Stomach (tissue), 4 donors: ENCODE measurements at regions not wholly inside any gene's neighbourhood (a gene's known extent, or its start where the extent isn't known, plus 50 kb on each side); places are given as distances from the start of the nearest gene placed in this dataset.

Experiments
- EP300 ChIP-seq: sonication (generic); formaldehyde crosslinking; IDR thresholded peaks from one replicate; pipeline ENCODE4 v1.6.1; 2017; ENCODE audit warnings: antibody characterized with exemption
- POLR2A ChIP-seq, 4 donors: fragments of 450-650 bp; IDR thresholded peaks; one replicate each; pipeline ENCODE4 v1.6.1; 2016; ENCODE audit warnings: antibody characterized with exemption in 4 of 4, control low read depth in 2 of 4, mild to moderate bottlenecking in 1 of 4, moderate library complexity in 1 of 4
- POLR2AphosphoS5 ChIP-seq, 3 donors: sonication (generic); formaldehyde crosslinking; IDR thresholded peaks; one replicate each; pipeline ENCODE4 v1.6.1; 2016; ENCODE audit warnings: antibody characterized with exemption in 3 of 3
- TF ChIP-seq, protein P1 (sequence below), 7 experiments: fragments of 450-650 bp in 4 of 7; fragments of 200-600 bp in 3 of 7; sonication (generic) in 3 of 7; IDR thresholded peaks; one replicate each; pipeline ENCODE4 v1.5.1; 2016 to 2019; ENCODE audit warnings: antibody characterized with exemption in 7 of 7, control low read depth in 2 of 7, mild to moderate bottlenecking in 1 of 7

DNA sequence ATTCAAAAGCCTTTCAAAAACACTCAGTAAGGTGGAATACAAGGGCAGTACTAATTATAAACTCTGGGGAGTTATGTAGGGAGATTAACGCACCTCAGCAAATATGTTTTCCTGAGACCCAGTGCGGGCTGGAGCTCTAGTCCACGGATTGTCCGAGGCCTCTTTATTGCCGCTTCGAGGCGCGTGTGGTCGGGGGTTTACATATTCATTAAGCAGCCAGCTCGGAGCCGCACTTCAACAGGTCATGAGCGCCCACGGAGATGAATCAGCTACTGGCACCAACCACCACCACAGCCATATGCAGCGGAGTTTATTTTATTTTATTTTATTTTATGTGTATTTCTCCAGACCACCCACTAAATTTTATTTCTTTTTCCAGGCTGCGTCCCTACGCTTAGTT lies 195.9 kb upstream of the ADARB2 start:
- TF ChIP-seq, protein P1, sequence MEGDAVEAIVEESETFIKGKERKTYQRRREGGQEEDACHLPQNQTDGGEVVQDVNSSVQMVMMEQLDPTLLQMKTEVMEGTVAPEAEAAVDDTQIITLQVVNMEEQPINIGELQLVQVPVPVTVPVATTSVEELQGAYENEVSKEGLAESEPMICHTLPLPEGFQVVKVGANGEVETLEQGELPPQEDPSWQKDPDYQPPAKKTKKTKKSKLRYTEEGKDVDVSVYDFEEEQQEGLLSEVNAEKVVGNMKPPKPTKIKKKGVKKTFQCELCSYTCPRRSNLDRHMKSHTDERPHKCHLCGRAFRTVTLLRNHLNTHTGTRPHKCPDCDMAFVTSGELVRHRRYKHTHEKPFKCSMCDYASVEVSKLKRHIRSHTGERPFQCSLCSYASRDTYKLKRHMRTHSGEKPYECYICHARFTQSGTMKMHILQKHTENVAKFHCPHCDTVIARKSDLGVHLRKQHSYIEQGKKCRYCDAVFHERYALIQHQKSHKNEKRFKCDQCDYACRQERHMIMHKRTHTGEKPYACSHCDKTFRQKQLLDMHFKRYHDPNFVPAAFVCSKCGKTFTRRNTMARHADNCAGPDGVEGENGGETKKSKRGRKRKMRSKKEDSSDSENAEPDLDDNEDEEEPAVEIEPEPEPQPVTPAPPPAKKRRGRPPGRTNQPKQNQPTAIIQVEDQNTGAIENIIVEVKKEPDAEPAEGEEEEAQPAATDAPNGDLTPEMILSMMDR (IDR thresholded peaks at IDR 0.05) = no peak
- TF ChIP-seq POLR2A (IDR thresholded peaks at IDR 0.05) = no peak
- no peak for TF ChIP-seq EP300
- TF ChIP-seq POLR2AphosphoS5 (IDR thresholded peaks at IDR 0.05) = no peak
